PC-9 (cell line): ENCODE measurements at regions not wholly inside any gene's neighbourhood (a gene's known extent, or its start where the extent isn't known, plus 50 kb on each side); places are given as distances from the start of the nearest gene placed in this dataset.
"Not testable (repeated sequence)": the region's sequence is repeated elsewhere in the genome, so short reads cannot be mapped to it uniquely, and the experiment has no call there.

Source experiments
- EZH2 ChIP-seq: fragments of 200-600 bp; sonication (generic); IDR thresholded peaks from 2 replicates; pipeline ENCODE4 v1.8.0; 2017; ENCODE audit warnings: antibody characterized with exemption, low read depth
- TF ChIP-seq, protein P1 (sequence below): fragments of 200-600 bp; sonication (generic); conservative IDR thresholded peaks from 2 replicates; pipeline ENCODE4 v1.6.1; 2017; ENCODE audit warnings: mixed run types, antibody characterized with exemption, mild to moderate bottlenecking, moderate library complexity

DNA sequence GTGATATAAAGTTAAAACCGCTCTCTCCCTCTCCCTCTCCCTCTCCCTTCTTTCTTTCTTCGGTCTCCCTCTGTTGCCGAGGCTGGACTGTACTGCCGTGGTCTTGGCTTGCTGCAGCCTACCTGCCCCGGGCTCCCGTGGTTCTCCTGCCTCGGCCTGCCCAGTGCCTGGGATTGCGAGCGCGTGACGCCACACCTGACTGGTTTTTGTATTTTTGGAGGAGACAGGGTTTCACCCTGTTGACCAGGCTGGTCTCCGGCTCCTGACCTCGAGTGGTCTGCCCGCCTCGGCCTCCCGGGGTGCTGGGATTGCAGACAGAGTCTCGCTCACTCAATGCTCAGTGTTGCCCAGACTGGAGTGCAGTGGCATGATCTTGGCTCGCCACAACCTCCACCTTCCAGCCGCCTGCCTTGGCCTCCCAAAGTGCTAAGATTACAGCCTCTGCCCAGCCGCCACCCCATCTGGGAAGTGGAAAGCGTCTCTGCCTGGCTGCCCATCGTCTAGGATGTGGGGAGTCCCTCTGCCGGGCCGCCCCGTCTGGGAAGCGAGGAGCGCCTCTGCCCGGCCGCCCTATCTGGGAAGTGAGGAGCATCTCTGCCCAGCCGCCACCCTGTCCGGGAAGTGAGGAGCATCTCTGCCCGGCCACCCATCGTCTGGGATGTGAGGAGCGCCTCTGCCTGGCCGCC is 400.5 kb downstream of the CAAP1 start:
- TF ChIP-seq, protein P1, sequence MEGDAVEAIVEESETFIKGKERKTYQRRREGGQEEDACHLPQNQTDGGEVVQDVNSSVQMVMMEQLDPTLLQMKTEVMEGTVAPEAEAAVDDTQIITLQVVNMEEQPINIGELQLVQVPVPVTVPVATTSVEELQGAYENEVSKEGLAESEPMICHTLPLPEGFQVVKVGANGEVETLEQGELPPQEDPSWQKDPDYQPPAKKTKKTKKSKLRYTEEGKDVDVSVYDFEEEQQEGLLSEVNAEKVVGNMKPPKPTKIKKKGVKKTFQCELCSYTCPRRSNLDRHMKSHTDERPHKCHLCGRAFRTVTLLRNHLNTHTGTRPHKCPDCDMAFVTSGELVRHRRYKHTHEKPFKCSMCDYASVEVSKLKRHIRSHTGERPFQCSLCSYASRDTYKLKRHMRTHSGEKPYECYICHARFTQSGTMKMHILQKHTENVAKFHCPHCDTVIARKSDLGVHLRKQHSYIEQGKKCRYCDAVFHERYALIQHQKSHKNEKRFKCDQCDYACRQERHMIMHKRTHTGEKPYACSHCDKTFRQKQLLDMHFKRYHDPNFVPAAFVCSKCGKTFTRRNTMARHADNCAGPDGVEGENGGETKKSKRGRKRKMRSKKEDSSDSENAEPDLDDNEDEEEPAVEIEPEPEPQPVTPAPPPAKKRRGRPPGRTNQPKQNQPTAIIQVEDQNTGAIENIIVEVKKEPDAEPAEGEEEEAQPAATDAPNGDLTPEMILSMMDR: not testable (repeated sequence)
- TF ChIP-seq EZH2: not testable (repeated sequence)
